B cell (primary cell): ENCODE measurements at regions not wholly inside any gene's neighbourhood (a gene's known extent, or its start where the extent isn't known, plus 50 kb on each side); places are given as distances from the start of the nearest gene placed in this dataset.

ENCODE experiments used
- EZH2 ChIP-seq: IDR thresholded peaks from 2 replicates; pipeline ENCODE4 v1.6.1; 2012; ENCODE audit warnings: borderline replicate concordance, low read depth, mild to moderate bottlenecking, moderate library complexity, low read length; ENCODE audit not compliant: insufficient read depth, poor library complexity, severe bottlenecking
- TF ChIP-seq, protein P1 (sequence below): fragments of 200-600 bp; IDR thresholded peaks from one replicate; pipeline ENCODE4 v1.8.0; 2022; ENCODE audit warnings: antibody characterized with exemption, mild to moderate bottlenecking

DNA sequence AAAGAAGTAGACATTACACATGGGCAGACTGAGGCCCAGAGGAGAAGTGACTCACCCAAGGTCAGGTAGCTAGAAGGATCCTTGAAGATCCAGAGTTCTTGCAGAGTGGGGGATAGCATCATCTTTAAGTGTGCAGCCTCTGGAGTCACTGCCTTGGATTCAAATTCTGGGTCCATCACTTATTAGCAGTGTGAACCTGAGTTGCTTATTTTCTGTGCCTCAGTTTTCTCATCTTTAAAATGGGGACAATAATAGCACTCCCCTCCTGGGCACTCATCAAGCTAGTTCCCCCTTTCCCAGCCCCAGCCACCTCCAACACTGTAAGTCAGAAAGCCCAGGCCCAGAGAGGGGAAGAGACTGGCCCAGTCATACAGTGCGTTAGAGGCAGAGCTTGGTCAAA is 141.8 kb upstream of the PJA1 start:
- TF ChIP-seq, protein P1, sequence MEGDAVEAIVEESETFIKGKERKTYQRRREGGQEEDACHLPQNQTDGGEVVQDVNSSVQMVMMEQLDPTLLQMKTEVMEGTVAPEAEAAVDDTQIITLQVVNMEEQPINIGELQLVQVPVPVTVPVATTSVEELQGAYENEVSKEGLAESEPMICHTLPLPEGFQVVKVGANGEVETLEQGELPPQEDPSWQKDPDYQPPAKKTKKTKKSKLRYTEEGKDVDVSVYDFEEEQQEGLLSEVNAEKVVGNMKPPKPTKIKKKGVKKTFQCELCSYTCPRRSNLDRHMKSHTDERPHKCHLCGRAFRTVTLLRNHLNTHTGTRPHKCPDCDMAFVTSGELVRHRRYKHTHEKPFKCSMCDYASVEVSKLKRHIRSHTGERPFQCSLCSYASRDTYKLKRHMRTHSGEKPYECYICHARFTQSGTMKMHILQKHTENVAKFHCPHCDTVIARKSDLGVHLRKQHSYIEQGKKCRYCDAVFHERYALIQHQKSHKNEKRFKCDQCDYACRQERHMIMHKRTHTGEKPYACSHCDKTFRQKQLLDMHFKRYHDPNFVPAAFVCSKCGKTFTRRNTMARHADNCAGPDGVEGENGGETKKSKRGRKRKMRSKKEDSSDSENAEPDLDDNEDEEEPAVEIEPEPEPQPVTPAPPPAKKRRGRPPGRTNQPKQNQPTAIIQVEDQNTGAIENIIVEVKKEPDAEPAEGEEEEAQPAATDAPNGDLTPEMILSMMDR: no peak
- TF ChIP-seq EZH2: no peak
